ENCODE measurements at regions not wholly inside any gene's neighbourhood (a gene's known extent, or its start where the extent isn't known, plus 50 kb on each side); places are given as distances from the start of the nearest gene placed in this dataset.

- DNase-seq (ENCODE audit: low read depth) = no peak
Observed at GRCh38 chr6:14333556-14334305, 216.2 kb downstream of the CD83 start.

GRCh38 chr6:14335071-14335470 is 217.5 kb downstream of the CD83 start:
- no peak for DNase-seq (ENCODE audit: low read depth)

GRCh38 chr6:14337152-14337551 is 219.6 kb downstream of the CD83 start:
- DNase-seq (ENCODE audit: low read depth) = no peak

- DNase-seq (ENCODE audit: low read depth) = no peak
Observed at GRCh38 chr6:14339172-14339571, 221.6 kb downstream of the CD83 start.

GRCh38 chr6:14339711-14340584 is 222.4 kb downstream of the CD83 start:
- DNase-seq (ENCODE audit: low read depth) = no peak

GRCh38 chr6:14344486-14344885 is 226.9 kb downstream of the CD83 start:
- DNase-seq (ENCODE audit: low read depth) = no peak

- no peak for DNase-seq (ENCODE audit: low read depth)
Observed at GRCh38 chr6:14348389-14348788, 230.8 kb downstream of the CD83 start.

- DNase-seq (ENCODE audit: low read depth) = no peak
Observed at GRCh38 chr6:14349507-14349906, 231.9 kb downstream of the CD83 start.

- DNase-seq (ENCODE audit: low read depth) = no peak
Observed at GRCh38 chr6:14350210-14350609, 232.6 kb downstream of the CD83 start.

- DNase-seq (ENCODE audit: low read depth) = no peak
Observed at GRCh38 chr6:14353281-14353680, 235.7 kb downstream of the CD83 start.

- no peak for DNase-seq (ENCODE audit: low read depth)
Observed at GRCh38 chr6:14353798-14354197, 236.2 kb downstream of the CD83 start.

GRCh38 chr6:14354919-14355572 is 237.5 kb downstream of the CD83 start:
- DNase-seq (ENCODE audit: low read depth) = no peak

GRCh38 chr6:14359438-14359837 is 241.9 kb downstream of the CD83 start:
- no peak for DNase-seq (ENCODE audit: low read depth)

- no peak for DNase-seq (ENCODE audit: low read depth)
Observed at GRCh38 chr6:14360565-14360964, 243.0 kb downstream of the CD83 start.

GRCh38 chr6:14361297-14361696 is 243.7 kb downstream of the CD83 start:
- no peak for DNase-seq (ENCODE audit: low read depth)

- DNase-seq (ENCODE audit: low read depth) = no peak
Observed at GRCh38 chr6:14361956-14362587, 244.5 kb downstream of the CD83 start.

GRCh38 chr6:14364370-14364769 is 246.8 kb downstream of the CD83 start:
- no peak for DNase-seq (ENCODE audit: low read depth)

GRCh38 chr6:14365393-14365792 is 247.8 kb downstream of the CD83 start:
- no peak for DNase-seq (ENCODE audit: low read depth)

- DNase-seq (ENCODE audit: low read depth) = no peak
Observed at GRCh38 chr6:14366315-14366714, 248.7 kb downstream of the CD83 start.

GRCh38 chr6:14366872-14367271 is 249.3 kb downstream of the CD83 start:
- DNase-seq (ENCODE audit: low read depth) = no peak

GRCh38 chr6:14367296-14367695 is 249.7 kb downstream of the CD83 start:
- no peak for DNase-seq (ENCODE audit: low read depth)

- no peak for DNase-seq (ENCODE audit: low read depth)
Observed at GRCh38 chr6:14369717-14370116, 252.1 kb downstream of the CD83 start.
